Activated naive CD8-positive, alpha-beta T cell (primary cell): ENCODE measurements at regions not wholly inside any gene's neighbourhood (a gene's known extent, or its start where the extent isn't known, plus 50 kb on each side); places are given as distances from the start of the nearest gene placed in this dataset.

Experiments
- H3K27ac Mint-ChIP-seq: one replicate; pipeline ENCODE4 v1.8.0; 2021; ENCODE audit warnings: mixed read lengths
- H3K27me3 Mint-ChIP-seq: one replicate; pipeline ENCODE4 v1.8.0; 2021; ENCODE audit warnings: mixed read lengths
- H3K36me3 Mint-ChIP-seq: one replicate; pipeline ENCODE4 v1.8.0; 2021; ENCODE audit warnings: mixed read lengths
- H3K4me1 Mint-ChIP-seq: one replicate; pipeline ENCODE4 v1.8.0; 2021; ENCODE audit warnings: low read depth, mixed read lengths
- H3K4me3 Mint-ChIP-seq: one replicate; pipeline ENCODE4 v1.8.0; 2021; ENCODE audit warnings: mild to moderate bottlenecking, mixed read lengths
- H3K9me3 Mint-ChIP-seq: one replicate; pipeline ENCODE4 v1.8.0; 2021; ENCODE audit warnings: low read depth, mixed read lengths

DNA sequence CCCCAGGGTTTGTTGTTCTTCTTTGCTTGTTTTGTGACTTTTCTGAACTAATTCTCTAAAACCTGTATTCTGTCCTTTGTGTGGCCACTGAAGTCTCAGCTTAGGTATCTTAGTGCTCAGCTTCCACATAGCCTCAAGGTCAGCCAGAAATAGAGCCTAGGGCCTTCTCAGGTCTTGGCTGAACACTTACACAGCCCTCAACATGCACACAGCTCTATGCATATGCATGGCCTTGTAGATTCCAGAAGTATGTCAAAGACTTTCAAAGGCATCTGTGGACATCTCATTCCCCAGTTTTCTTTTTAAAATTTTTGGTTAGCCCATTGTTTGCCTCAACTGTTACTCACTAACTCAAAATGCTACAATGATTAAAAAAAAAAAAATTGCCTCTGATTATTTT, 99.9 kb upstream of the GRIA1 start:
- no peaks in the 10 kb centered on the region for H3K9me3 Mint-ChIP-seq
- H3K4me3 Mint-ChIP-seq = no peak overlapping the region
- H3K36me3 Mint-ChIP-seq = no peaks in the 10 kb centered on the region
- no peaks in the 10 kb centered on the region for H3K27me3 Mint-ChIP-seq
- no peaks in the 10 kb centered on the region for H3K4me1 Mint-ChIP-seq
- H3K27ac Mint-ChIP-seq = no peak overlapping the region

DNA sequence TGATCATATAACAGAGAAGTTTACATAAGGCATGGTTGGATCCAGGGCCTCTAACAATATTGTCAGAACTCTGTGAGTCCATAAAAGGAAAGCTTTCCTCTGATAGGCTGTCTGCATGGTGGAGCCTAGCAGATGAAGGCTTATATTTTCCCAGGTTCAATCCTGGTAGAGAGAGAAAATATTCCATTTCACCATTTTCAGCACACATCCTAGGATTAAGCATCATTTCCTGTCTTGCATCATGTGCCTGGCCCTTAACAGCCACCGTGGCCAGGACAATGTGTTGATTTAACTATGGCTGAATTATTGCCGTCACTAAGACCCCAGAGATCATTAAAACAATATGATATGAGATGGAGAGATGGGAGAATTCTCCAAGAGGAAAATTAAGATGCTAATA, 90.9 kb upstream of the GRIA1 start:
- Mint-ChIP-seq H3K4me1 (no peaks in the 10 kb centered on the region), H3K27ac (no peak overlapping the region), H3K4me3 (no peak overlapping the region), H3K9me3 (no peaks in the 10 kb centered on the region), H3K27me3 (no peaks in the 10 kb centered on the region), H3K36me3 (no peaks in the 10 kb centered on the region)

DNA sequence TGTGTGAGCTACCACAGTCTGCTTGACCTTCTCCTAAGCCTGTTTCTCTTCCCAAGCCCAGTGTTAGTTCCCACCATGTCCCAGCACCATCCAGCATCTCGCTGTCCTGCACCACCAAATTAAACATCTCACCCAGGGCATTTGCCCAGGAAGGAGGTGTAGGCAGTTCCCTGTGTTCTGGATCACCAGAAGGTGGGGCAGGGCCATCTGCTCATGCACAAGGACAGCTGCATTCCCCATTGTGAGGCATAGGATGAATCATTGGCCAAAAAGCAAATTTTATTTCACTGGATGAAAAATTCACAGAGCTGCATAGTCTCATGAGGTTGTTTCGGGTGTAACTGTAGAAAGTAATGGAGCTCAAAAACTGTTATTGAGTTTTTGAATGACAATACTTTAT, 89.5 kb upstream of the GRIA1 start:
- Mint-ChIP-seq H3K4me3 (no peak overlapping the region), H3K9me3 (no peaks in the 10 kb centered on the region), H3K27me3 (no peaks in the 10 kb centered on the region), H3K4me1 (no peaks in the 10 kb centered on the region), H3K27ac (no peak overlapping the region), H3K36me3 (no peaks in the 10 kb centered on the region)

DNA sequence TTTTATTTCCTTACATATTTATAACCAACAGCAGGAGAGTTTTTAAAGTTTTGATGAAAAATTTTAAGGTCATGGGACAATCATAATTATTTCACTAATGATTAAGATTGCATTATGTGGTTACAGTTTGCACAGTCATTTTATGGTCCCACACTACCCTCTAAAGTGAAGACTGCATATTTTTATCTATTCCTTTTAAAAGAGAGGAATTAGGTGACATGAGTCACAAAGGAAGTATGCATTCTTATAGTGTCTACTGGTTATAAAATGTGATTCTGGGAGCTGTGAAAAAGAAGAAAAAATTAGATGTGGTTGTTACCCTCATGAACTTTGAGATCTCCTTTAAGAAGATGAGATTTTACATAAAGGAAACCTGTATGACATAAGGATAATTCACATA, 87.9 kb upstream of the GRIA1 start:
- H3K27ac Mint-ChIP-seq = no peak overlapping the region
- H3K36me3 Mint-ChIP-seq = no peaks in the 10 kb centered on the region
- H3K4me1 Mint-ChIP-seq = no peaks in the 10 kb centered on the region
- H3K27me3 Mint-ChIP-seq = no peaks in the 10 kb centered on the region
- H3K4me3 Mint-ChIP-seq = no peak overlapping the region
- no peaks in the 10 kb centered on the region for H3K9me3 Mint-ChIP-seq

DNA sequence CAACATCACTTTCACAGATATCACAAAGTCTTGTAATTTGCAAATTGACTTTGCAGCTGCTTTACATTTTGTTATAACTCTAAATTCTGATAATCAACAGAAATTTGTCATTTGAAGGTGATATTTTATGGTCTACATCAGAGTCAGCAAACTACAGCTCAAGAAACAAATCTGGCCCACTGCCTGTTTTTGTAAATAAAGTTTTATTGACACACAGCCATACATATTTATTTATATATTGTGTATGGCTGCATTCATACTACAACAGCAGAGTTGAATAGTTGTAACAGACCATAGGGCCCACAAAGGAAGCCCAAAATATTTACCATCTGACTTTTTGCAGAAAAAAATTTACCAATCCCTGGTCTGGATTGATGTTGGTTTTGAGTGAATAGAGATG, 87.0 kb upstream of the GRIA1 start:
- Mint-ChIP-seq H3K4me3 (no peak overlapping the region), H3K27ac (no peak overlapping the region), H3K36me3 (no peaks in the 10 kb centered on the region), H3K9me3 (no peaks in the 10 kb centered on the region), H3K27me3 (no peaks in the 10 kb centered on the region), H3K4me1 (no peaks in the 10 kb centered on the region)

DNA sequence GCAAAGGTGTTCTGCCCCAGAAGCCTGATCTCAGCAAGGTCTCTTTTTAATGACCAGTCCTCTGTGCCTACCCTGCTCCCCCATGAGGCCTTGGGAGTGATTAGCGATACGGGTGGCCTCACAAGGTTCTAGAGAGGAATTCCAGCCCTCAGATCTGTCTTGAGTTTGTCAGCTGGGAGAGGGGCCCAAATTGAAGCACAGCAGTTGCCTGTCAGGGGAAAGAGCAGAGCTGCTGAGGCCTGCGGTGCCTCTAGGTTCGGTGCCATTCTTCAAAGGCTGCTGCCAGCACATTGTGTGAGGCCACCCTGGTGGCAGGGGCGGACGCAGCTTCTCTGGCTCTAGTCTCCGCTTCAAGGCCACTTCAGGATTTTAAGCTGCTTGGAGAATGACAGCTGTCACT, 85.7 kb upstream of the GRIA1 start:
- H3K4me3 Mint-ChIP-seq = no peak overlapping the region
- H3K9me3 Mint-ChIP-seq = no peaks in the 10 kb centered on the region
- no peaks in the 10 kb centered on the region for H3K4me1 Mint-ChIP-seq
- no peak overlapping the region for H3K27ac Mint-ChIP-seq
- no peaks in the 10 kb centered on the region for H3K36me3 Mint-ChIP-seq
- H3K27me3 Mint-ChIP-seq = no peaks in the 10 kb centered on the region

DNA sequence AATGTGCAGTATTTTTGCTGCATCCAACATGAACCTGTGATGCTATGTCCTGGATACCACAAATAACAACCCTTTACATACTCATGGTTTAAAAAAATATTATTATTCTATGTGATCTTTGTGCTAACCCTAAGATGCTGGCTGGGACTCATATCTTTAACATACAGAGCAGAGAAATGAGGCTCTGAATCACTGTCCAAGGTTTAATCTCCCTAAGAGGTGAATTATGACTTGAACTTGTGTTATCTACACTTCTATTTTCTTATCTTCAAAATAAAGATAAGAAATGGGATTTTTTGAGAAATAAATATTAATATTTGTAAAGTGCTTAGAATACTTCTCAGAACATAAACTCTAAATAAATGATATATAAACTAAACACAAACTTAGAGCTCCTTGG, 68.8 kb upstream of the GRIA1 start:
- H3K4me1 Mint-ChIP-seq = no peaks in the 10 kb centered on the region

DNA sequence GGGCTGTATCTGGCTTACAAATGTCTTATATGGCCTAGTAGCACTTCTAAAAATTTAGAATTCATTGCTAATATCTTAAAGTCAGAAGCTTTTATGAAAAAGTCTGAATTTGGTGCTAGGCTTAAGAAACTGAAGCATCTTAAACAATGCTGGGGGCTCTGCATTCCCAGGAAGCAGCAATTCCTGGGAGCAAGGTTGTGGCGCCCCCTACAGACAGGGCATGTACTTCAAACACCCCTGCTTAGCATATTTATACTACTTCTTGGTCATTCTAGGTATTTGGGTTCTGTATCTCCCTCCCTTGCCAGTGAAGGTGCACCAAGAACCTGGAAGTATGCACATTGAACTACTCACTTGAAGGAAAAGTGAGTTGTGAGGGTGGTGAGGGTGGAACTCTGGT, 64.6 kb upstream of the GRIA1 start:
- Mint-ChIP-seq H3K4me3 (no peak overlapping the region), H3K27ac (no peak overlapping the region), H3K27me3 (no peaks in the 10 kb centered on the region), H3K36me3 (no peaks in the 10 kb centered on the region), H3K4me1 (no peaks in the 10 kb centered on the region), H3K9me3 (no peaks in the 10 kb centered on the region)

More for the DNA sequence above, 68.8 kb upstream of the GRIA1 start:
- H3K9me3 Mint-ChIP-seq = peaks cover 2% of the 10 kb centered on the region
- H3K4me3 Mint-ChIP-seq = no peak overlapping the region
- no peak overlapping the region for H3K27ac Mint-ChIP-seq
- H3K27me3 Mint-ChIP-seq = no peaks in the 10 kb centered on the region
- H3K36me3 Mint-ChIP-seq = no peaks in the 10 kb centered on the region

DNA sequence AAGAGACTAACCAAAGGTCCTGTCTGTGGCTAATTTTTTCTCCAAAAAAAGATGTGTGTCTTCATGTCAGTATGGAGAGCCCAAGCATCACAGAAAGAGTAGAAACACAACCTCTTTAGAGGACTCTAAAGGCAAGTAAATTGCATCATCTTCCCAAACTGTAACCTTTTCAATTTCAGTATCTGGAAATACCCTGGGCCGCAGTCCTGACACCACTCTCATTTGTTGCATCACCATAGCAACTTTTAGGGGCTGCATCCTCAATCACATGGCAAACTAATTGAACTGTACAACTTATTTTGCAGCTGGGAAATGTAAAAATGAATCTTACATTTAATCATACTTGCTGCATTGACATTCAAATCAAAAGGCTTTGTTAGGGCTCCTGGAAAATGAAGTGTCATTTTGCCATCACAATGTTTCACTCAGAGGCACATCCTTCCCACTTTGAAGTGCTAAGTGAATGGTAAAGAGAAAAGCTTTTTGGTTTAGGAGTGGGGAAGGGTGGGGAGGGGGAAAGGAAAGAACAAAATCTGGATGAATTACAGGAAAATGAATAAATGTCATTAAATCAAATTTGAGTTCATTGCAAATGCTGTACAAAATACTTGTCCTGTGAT, 60.6 kb upstream of the GRIA1 start:
- H3K9me3 Mint-ChIP-seq = no peaks in the 10 kb centered on the region
- no peaks in the 10 kb centered on the region for H3K36me3 Mint-ChIP-seq
- H3K27me3 Mint-ChIP-seq = no peaks in the 10 kb centered on the region
- H3K4me1 Mint-ChIP-seq = no peaks in the 10 kb centered on the region
- H3K4me3 Mint-ChIP-seq = no peak overlapping the region
- no peak overlapping the region for H3K27ac Mint-ChIP-seq

DNA sequence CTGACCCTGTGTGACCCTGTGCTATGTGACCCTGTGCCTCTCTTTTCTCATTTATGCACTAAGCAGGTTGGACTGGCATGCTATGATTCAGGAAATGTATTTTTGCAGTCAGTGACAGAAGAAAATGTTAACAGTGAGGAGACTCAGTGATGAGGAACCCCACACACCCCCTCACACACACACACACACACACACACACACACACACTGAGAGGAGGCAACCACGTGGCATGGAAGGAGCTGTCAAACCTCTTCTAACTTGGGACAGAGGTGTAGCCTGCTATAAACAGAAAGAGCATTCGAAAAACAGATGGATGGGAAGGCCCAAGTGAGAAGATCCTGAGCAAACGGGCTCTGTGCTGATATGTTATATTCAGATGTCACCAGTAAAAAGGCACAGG, 57.9 kb upstream of the GRIA1 start:
- Mint-ChIP-seq H3K27me3 (peaks cover 4% of the 10 kb centered on the region), H3K27ac (no peak overlapping the region), H3K9me3 (no peaks in the 10 kb centered on the region), H3K4me3 (no peak overlapping the region), H3K36me3 (no peaks in the 10 kb centered on the region), H3K4me1 (no peaks in the 10 kb centered on the region)

DNA sequence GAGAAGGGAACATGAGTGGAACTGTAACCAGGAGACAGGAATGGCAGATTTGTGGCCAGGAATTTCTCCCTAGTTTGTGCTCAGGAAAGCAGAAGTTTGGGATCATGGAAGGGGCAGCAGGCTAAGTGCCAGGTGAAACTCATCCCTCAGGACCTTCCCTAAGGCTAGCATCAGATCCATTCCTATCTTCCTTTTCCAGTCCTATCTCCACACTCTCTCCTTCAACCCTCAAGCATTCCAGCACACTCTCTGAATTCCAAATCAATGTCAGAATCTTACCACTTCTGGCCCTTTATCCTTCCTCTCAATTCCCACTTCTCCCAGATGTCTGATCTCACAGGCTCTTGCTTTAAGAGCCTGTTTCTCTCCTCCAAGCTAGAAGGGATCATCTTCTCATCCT, 53.2 kb upstream of the GRIA1 start:
- no peak overlapping the region for H3K4me3 Mint-ChIP-seq
- H3K4me1 Mint-ChIP-seq = no peaks in the 10 kb centered on the region
- H3K36me3 Mint-ChIP-seq = no peaks in the 10 kb centered on the region
- peaks cover 4% of the 10 kb centered on the region for H3K27me3 Mint-ChIP-seq
- no peak overlapping the region for H3K27ac Mint-ChIP-seq
- H3K9me3 Mint-ChIP-seq = no peaks in the 10 kb centered on the region

DNA sequence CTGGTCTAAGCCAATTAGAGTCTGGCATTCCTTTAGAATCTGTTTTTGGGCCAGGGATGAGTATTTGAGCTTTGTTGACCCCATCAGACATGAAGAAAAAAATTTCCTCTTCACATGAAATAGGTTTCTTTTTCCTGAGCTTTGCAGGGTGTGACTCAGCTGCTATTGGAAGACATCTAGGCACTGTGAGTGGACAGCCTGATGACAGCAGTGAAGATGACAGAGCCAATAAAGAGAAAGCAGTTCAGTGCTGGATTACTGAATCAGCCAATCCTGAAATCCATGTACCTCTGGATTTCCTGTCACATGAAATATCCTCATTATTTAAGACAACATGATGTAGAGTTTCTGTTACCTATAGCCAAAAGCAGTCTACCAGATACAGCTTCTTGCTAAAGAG, 51.3 kb upstream of the GRIA1 start:
- H3K36me3 Mint-ChIP-seq = no peaks in the 10 kb centered on the region
- H3K27me3 Mint-ChIP-seq = peaks cover 4% of the 10 kb centered on the region

More for the DNA sequence above, 51.3 kb upstream of the GRIA1 start:
- no peak overlapping the region for H3K27ac Mint-ChIP-seq
- H3K9me3 Mint-ChIP-seq = no peaks in the 10 kb centered on the region
- H3K4me1 Mint-ChIP-seq = no peaks in the 10 kb centered on the region
- no peak overlapping the region for H3K4me3 Mint-ChIP-seq
